IPS-NIHi7 (cell line): ENCODE measurements at regions not wholly inside any gene's neighbourhood (a gene's known extent, or its start where the extent isn't known, plus 50 kb on each side); places are given as distances from the start of the nearest gene placed in this dataset.

Experiments
- DNase-seq: peaks from one replicate; pipeline ENCODE4 v3.0.0; 2012; ENCODE audit warnings: mixed read lengths; ENCODE audit errors: extremely low spot score

DNA sequence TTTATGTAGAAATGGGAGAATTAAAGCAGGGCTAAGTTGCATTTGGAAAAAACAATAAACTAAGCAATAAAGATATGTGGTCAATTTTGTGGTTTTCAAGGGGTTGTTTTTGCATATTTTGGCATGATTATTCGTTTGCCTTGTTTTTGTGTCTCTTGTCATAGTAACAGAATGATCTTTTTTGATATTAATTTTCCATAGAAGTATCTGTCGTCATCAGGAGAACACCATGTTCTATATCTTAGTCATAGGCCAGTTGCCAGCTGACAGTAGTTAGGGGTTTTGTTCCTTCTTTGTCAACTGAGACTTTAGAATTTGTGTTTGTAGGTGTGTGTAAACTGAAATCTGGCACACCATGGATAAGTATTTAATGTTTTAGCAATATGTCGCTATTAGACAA is 1354.8 kb downstream of the LRFN5 start:
- no peak for DNase-seq

DNA sequence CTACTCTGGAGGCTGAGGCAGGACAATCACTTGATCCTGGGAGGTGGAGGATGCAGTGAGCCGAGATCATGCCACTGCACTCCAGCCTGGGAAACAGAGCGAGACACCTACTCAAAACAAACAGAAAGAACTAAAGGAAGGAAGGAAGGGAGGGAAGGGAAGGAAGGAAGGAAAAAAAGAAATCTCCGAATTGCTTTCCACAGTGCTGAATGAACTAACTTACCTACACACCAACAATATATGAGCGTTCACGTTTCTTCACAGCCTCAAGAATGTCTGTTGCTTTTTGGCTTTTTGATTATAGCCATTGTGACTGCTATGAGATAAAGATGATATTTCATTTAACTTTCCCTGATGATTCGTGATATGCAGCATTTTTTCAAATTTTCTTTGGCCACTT is 1343.7 kb downstream of the LRFN5 start:
- DNase-seq = no peak

DNA sequence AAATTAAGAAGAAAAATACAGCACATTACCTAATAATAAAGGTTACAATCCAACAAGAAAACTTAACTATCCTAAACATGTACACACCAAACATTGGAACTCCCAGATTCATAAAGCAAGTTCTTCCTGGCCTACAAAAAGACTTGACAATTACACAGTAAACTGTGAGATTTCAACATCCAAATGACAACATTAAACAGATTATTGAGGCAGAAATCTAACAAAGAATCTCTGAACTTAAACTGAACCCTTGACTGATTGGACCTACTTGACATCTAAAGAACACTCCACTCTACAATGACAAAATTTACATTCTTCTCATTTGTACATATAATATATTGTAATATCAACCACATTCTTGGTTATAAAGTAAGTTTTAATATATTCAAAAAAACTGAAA is 1341.3 kb downstream of the LRFN5 start:
- DNase-seq = no peak

DNA sequence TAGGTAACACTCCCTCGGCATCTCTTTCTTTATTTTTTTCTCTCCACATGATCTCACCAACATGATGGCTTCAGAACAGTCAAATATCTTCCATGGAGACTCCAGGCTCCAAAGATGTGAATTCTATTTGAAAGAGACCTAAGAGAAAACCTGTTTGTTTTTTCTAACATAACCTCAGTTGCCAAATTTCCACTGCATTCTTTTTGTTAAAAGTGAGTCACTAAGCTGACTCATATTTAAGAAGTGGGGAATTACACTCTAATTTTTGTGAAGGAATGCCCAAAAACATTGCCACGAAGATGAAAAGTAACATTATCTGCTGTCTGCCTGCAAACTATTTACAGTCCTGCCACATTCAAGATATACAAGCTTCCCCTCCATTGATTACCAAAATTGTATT is 1337.6 kb downstream of the LRFN5 start:
- DNase-seq = no peak

DNA sequence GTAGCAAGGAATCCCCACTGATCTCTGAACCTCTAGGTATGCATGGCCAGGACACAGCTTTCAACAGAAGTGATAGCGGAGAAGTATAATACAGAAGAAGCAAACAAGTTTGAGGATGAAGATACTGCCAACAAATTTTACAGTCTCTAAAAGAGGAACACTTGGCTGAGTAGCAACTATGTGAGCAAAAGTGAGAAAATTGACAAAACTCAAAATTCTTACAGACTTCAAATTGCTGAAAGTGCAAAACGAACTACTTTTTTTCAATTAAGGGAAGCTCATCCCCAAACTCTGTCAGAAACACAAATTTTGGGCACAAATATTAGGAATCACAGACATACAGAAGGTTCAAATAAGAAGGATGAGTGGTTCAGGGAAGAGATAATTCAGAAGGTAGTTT is 1324.6 kb downstream of the LRFN5 start:
- no peak for DNase-seq

DNA sequence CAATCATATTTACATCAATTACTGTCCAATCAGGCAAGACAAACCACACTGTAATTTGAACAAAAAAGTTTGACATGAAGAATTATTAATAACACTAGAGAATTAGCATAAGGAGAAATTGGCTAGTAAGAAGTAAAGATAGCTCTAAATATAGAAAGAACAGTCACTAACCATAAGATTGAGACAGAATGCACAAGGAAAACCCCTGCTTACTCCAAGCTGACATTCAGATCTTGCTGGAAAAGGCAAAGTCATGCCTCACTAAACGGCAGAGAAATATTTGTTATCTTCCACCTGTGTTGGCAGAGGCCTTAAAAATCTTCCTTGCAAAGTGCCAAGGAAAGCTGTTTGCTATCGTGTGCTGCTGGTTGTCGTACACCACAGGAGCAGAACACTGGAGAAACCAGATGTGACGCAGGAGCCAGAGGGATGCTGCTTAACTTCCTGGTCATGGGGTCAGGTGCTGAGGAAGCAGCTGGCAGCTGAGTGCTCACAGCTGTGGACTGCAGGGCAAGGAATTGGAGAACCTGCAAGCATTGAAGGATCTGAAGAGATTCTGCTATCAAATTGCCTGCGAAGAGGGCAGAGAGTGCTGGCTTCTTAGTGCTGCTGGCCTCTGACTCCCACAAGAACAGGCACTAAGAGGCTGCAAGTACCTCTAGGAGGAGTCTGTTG is 1323.3 kb downstream of the LRFN5 start:
- no peak for DNase-seq

DNA sequence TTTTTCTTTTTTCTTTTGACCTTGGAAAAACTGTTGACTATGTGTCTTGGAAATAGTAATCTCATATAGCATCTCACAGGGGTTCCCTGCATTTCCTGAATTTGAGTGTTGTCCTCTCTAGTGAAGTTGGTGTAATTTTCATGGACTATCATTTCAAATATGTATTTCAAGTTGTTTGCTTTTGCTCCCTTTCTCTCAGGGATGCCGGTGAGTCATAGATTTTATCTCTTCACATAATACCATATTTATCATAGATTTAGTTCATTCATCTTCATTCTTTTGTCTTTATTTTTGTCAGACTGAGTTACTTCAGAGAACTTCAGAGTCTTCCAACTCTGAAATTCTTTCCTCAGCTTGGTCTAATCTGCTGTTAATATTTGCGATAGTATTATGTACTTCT is 1320.6 kb downstream of the LRFN5 start:
- DNase-seq = no peak

DNA sequence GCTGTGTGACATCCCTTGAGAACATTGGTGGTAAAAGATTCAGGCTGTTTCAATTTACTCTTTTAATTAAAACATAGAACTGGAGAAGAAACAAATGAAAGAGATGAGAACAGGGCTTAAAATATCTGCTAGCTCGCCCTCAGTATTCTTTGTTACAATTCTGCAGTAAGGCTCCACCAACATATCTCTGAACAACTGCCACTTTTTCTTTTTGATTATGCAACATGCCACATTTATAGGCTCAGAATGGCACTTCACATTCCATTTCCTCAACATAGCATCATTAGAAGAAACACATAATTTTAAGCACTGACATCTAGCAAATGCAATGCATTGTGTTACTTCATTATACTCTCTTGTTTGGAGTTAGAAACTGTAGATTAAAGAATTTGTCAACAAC is 1315.2 kb downstream of the LRFN5 start:
- no peak for DNase-seq

DNA sequence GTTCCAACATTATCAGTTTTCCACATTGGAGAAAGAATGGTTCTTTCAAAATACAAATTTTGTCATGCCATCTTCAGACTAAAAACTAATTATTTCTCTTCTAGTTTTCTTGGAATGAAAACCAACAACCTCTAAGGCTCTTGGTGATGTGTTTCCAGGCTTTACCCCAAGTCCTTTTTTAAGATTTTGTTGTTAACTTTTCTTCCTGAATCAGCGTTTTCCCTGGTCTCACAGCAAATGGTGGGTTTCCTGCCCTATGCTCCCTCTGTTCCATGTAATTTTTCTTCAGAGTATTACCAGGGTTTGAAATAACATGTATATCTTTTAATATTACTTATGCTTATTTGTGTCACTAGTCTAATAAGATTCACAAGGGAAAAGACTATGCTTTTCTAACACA is 1311.9 kb downstream of the LRFN5 start:
- DNase-seq = no peak

DNA sequence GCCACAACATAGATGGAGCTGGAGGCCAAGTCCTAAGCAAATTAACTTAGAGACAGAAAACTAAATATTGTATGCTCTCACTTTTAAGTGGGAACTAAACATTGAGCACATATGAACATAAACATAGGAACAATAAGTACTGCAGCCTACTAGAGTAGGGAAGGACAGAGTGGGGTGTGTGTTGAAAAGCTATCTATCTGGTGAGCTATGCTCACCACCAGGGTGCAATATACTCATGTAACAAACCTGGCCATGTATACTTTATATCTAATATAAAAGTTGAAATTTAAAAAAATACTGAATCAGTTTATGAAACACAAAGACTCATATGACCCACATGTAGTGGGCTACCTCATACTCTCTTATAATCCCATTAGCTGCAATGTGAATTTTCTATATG is 1305.0 kb downstream of the LRFN5 start:
- no peak for DNase-seq

DNA sequence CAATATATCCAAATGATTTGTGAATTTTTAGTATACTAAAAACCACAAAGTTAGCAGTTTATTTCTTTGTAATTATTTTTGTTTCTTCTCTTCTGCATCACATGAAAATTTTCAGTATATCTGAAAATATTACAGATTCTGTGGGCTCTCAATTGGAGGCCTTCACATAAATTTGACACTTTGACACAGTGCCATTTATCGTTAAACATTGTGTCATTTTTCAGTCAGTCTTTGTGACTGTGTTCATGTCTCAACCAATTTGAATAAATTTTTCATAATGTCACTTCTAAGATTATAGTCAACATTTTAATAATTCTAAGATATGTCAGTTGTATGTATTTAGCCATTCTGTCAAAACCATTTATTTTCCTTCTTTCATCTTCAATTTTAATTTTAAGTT is 1303.0 kb downstream of the LRFN5 start:
- no peak for DNase-seq

DNA sequence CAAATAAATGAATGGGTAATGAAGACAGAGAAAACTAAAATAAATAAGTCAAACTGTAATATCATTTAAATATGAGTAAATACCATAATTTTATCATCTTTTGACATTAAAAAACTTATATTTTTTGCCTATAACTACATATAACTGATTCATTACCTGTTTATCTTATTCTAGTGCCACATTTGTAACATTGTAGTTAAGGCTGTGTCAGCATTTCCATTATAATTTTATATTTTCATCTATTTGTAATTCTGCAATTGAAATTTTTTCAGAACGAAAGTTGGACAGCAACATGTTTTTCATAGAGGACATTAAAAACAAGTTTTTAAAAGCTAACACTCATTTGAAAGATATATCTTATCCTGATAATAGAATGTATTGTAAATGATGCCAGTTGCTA is 1286.5 kb downstream of the LRFN5 start:
- no peak for DNase-seq

DNA sequence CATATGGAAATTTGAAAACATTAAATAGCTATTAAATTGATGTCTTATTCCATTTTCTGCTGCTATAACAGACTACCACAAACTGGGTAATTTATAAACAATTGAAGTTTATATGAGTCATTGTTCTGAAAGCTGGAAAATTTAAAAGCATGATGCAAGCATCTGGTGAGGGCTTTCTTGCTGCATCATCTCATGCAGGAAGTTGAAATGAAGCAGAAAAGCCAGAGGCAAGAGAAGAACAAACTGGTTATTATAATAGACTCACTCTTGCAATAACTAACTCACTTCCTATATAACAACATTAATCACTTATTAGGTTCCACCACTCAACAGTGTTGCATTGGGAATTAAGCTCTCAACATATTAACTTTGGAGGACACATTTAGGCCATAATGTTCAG is 1277.4 kb downstream of the LRFN5 start:
- DNase-seq = no peak

DNA sequence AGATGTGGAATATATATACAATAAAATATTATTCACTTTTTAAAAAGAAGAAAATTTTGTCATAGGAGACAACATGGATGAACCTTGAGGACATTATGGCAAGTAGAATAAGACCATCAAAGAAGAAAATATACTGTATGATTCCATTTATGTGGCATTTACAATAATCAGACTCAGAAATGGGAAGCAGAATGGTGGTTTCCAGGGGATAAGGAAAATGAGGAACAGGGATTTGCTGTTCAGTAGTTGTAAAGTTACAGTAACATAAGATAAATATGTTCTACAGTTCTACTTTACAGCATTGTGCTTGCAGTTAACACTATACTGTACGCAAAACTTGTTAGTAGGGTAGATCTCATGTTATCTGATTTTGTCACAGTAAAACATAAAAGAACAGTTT is 1271.0 kb downstream of the LRFN5 start:
- no peak for DNase-seq

DNA sequence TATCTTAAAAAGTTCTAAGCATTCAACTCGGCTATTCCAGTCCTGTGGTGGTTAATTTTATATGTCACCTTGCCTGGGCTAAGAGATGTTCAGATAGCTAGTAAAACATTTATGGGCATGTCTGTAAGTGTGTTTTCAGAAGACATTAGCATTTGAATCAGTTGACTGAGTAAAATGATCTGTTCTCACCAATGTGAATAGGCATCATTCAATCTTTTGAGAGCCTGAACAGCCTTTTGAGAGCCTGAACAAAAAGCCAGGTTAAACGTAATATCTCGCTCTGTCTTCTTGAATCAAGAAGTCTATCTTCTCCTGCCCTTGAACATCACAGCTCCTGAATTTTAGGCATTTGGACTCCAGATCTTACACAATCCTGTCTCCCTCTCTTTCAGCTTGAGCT is 1266.1 kb downstream of the LRFN5 start:
- DNase-seq = no peak

DNA sequence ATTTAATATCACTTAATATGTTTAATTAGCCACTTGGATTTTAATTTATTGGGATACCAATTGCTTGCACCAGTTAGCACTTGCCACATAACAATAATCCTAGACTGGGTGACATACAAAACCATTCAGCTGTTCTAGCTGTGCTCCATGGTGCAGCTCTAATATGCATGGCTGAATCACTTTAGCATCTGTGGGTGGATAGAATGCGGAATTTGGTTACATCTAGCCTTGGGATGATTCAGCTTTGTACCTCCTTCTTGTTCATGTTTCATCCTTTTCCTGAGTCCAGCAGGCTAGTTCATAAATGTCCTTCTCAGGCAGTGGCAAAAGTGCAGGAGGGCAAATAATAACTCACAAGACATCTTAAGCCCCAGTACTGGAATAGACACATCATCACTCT is 1263.0 kb downstream of the LRFN5 start:
- no peak for DNase-seq

DNA sequence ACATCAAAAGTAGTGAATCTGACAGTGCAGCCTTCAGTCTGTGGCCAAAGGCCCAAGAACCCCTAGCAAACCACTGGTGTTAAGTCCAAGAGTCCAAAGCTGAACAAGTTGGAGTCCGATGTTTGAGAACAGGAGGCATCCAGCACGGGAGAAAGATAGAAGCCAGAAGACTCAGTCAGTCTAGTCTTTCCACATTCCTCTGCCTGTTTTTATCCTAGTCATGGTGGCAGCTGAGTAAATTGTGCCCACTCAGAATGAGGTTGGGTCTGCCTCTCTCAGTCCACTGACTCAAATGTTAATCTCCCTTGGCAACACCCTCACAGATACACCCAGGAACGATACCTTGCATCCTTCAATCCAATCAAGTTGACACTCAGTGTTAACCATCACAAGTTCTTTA is 1255.4 kb downstream of the LRFN5 start:
- no peak for DNase-seq

DNA sequence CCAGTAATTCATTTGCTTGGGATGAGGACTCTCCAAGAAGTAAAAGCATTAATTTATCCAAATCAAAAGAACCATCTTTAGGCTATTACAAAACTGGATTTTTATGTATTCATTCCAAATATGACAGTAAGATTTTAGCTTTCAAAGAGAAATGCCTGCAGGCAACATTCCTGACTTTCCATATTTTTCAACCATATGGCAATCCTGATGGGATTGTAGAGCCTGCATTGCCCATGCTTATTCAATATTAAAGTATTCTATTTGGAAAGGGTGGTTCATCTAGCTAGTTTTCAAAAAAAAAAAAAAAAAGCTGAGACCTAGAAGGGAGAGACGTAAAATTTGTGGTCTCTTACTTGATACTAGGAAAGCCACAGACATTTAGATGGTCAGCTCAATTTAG is 1253.7 kb downstream of the LRFN5 start:
- DNase-seq = no peak

DNA sequence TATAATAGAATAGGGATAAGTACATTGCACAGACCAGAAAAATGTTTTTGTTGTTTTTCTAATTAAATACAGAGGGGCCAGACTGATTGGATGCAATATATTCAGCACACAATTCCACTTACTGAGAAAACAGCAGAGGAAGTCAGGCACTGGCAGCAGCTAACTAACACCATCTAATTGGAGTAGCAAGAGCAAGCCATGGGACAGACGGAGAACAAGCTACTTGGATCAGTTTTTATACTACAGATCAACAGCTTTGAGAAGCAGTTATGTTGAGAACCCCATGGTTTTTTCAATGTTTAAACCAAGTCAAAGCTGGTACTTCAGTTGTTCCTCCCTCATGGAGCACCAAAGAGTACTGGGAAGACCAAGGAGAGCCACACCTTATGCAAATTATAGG is 1249.4 kb downstream of the LRFN5 start:
- no peak for DNase-seq

DNA sequence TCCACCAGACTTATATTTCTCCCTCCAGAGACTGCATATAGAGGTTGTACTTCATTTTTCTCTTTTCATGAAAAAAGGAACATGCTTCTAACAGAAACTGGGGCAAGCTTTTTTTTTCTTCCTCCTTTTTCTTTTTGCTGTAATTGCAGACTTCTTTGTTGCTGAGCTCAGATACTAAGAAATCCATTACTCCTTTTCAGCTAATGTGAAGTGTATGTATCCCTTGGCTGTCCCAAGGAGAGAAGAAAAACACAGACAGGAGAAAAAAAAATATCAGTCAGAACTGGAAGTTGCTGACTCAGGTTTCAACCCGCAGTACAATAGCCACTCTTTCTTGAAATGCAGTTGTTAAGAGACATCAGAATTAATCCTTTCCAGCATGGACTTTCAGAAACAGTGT is 1248.4 kb downstream of the LRFN5 start:
- no peak for DNase-seq

DNA sequence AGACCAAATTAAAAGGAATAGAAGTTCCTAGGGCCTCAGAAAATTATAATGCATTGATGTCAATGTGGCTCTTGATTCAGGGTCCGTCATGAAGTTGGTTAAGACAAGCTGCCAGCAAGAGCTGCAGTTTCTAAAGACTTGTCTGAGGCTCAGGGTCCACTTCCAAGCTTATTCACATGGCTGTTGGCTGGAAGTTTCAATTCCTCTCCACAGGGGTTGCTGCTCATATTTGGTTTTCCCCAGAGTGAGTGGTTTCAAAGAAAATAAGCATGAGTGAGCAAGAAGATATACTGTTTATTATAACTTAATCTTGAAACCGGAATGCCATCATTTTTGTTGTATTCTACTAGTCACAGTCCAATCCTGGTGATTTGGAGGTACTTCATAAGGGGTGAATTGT is 1247.4 kb downstream of the LRFN5 start:
- DNase-seq = no peak

DNA sequence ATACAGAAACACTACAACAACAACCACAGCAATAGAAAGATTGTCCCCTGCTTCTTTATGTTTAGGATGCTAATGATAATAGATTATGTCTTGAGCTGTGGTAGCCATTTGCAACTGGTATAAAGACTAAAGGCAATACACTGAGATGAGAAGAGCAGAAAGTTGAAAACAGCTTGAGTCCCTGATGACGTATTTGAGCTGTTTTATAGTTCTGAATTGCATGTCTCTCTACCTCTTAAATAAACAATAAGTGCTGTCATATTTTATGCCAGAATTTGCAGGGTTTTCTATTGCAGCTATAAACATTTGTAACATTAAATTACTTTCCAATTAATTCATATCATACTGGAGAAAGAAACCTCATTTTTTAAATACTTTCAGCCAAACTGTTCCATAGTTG is 1242.0 kb downstream of the LRFN5 start:
- no peak for DNase-seq

DNA sequence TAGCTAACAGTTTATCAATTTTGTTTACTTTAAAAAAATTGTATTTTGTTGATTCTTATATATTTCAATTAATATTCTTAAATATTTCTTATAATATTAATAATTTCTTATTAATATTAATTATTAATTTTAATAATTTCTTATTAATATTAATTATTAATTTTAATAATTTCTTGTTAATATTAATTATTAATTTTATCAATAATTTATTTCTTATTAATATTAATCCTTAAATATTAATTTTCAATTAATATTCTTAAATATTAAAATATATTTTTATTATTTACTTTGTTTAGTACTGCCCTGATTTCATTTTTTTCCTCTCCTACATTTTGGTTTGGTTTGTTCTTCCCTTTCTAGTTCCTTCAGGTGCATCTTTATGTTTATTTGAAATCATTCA is 1208.1 kb downstream of the LRFN5 start:
- no peak for DNase-seq

DNA sequence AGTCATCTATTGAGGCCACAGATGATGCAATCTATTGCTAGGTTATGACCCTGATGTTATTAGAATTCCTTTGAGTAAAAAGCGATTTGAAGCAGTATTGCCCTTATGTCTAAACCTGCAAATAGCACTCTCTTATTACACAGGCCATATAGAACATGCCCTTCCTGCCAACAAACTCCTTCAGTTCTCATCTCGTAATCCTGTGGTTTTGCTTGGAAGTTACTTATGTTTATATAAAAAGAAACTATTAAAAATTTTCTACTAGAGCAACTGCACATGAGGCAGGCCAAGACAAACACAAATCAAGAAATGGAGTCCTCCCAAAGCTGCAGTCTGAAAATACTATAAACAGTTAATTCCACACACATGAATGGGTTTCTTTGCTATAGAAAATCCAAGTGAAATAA is 1200.2 kb downstream of the LRFN5 start:
- no peak for DNase-seq

DNA sequence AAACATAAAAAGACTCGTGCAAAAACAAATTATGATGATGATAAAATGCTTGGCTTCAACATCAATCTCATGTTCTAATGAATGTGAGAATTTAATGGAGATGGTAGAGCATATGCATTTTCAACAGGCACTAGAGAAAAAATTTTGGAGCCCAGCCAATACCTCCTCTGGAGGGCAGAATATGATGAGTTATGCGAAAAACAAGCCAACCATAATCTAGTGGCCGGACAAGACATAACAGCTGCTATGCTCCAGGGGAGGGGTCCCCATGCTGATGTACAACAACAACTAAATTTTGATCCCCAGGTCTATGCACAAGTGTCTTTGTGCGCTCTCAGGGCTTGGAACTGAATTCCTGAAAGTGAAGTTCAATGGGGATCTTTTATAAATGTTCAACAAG is 1197.5 kb downstream of the LRFN5 start:
- DNase-seq = no peak
